H1 (cell line): ENCODE measurements at regions not wholly inside any gene's neighbourhood (a gene's known extent, or its start where the extent isn't known, plus 50 kb on each side); places are given as distances from the start of the nearest gene placed in this dataset.

Experiments
- CTCF ChIA-PET: fragments of 300-600 bp; sonication (Branson Sonifier 250); formaldehyde crosslinking; loops from one replicate; lab custom pipeline; 2021; ENCODE audit not compliant: partially characterized antibody; lab: Charles Lee
- POLR2A ChIA-PET: fragments of 300-600 bp; sonication (Branson Sonifier 250); formaldehyde crosslinking; loops from one replicate; lab custom pipeline; 2021; ENCODE audit warnings: inconsistent platforms; ENCODE audit not compliant: partially characterized antibody; lab: Charles Lee
- DNase-seq, 2 experiments: peaks; one replicate each; pipeline versions ENCODE4 v3.0.0 to v3.0.0-alpha.2; 2010 to 2022; ENCODE audit warnings: low spot score in 2 of 2, low read depth in 1 of 2, mixed read lengths in 1 of 2
- FAIRE-seq: peaks from 2 replicates; lab custom pipeline; 2011; peaks lifted over from hg19 to GRCh38; lab: Jason Lieb, UNC
- H2AFZ ChIP-seq: 2 replicates; pipeline ENCODE4 v1.8.1; 2012; ENCODE audit warnings: low read length, inconsistent platforms
- H2AK5ac ChIP-seq: 2 replicates; pipeline ENCODE4 v1.6.1; 2013; ENCODE audit warnings: low read depth, low read length
- H2BK120ac ChIP-seq: replicated peaks from 2 replicates; pipeline ENCODE3; 2013; ENCODE audit warnings: low read depth, low read length, inconsistent platforms
- H2BK12ac ChIP-seq: 2 replicates; pipeline ENCODE4 v1.6.1; 2013; ENCODE audit warnings: low read depth, low read length
- H2BK15ac ChIP-seq: 2 replicates; pipeline ENCODE4 v1.6.1; 2013; ENCODE audit warnings: low read length
- H2BK20ac ChIP-seq: 2 replicates; pipeline ENCODE4 v1.6.1; 2013; ENCODE audit warnings: low read length
- H2BK5ac ChIP-seq: 2 replicates; pipeline ENCODE4 v1.6.1; 2013; ENCODE audit warnings: low read depth, low read length
- H3K14ac ChIP-seq: 2 replicates; pipeline ENCODE4 v1.6.1; 2013; ENCODE audit warnings: inconsistent platforms; ENCODE audit not compliant: insufficient read length
- H3K18ac ChIP-seq: 2 replicates; pipeline ENCODE4 v1.6.1; 2013; ENCODE audit warnings: low read length; ENCODE audit errors: extremely low read depth
- H3K23ac ChIP-seq: 2 replicates; pipeline ENCODE4 v1.6.1; 2013; ENCODE audit warnings: inconsistent platforms; ENCODE audit not compliant: insufficient read length
- H3K23me2 ChIP-seq: 2 replicates; pipeline ENCODE4 v1.6.1; 2013; ENCODE audit warnings: low read depth, low read length
- H3K27ac ChIP-seq: 2 replicates; pipeline ENCODE4 v1.6.1; 2011; ENCODE audit warnings: low read depth, low read length, inconsistent platforms
- H3K27me3 ChIP-seq, 4 experiments: replicated peaks in 1 of 4; 1 replicate in 1 of 4; 2 replicates in 3 of 4; pipeline versions ENCODE4 v1.6.1 to v1.8.1; 2011 to 2013; ENCODE audit warnings: low read length in 3 of 4, mild to moderate bottlenecking in 3 of 4, inconsistent platforms in 2 of 4, mixed read lengths in 2 of 4, moderate library complexity in 1 of 4; ENCODE audit not compliant: control insufficient read depth in 3 of 4, insufficient read depth in 3 of 4; ENCODE audit errors: extremely low read depth in 1 of 4
- H3K36me3 ChIP-seq, 4 experiments: 2 replicates each; pipeline versions ENCODE4 v1.6.1 to v1.8.1; 2011 to 2013; ENCODE audit warnings: mild to moderate bottlenecking in 4 of 4, low read length in 3 of 4, moderate library complexity in 2 of 4, control low read depth in 1 of 4, inconsistent platforms in 1 of 4; ENCODE audit not compliant: insufficient read depth in 4 of 4, control insufficient read depth in 2 of 4
- H3K4ac ChIP-seq: replicated peaks from 2 replicates; pipeline ENCODE3; 2013; ENCODE audit warnings: low read length, low read depth, mixed read lengths, inconsistent platforms; ENCODE audit not compliant: insufficient read length
- H3K4me1 ChIP-seq, 4 experiments: replicated peaks in 1 of 4; 1 replicate in 1 of 4; 2 replicates in 3 of 4; pipeline versions ENCODE4 v1.6.1 to v1.8.1; 2011 to 2013; ENCODE audit warnings: low read length in 3 of 4, inconsistent platforms in 2 of 4, mixed read lengths in 1 of 4; ENCODE audit not compliant: insufficient read depth in 4 of 4, control insufficient read depth in 3 of 4
- H3K4me2 ChIP-seq, 2 experiments: 2 replicates each; pipeline versions ENCODE4 v1.6.1 to v1.8.1; 2011 to 2013; ENCODE audit warnings: low read depth in 2 of 2, low read length in 2 of 2, control low read depth in 1 of 2, inconsistent platforms in 1 of 2, mild to moderate bottlenecking in 1 of 2; ENCODE audit not compliant: insufficient read depth in 1 of 2
- H3K4me3 ChIP-seq, 4 experiments: fragments of 200-600, 300-600 bp in 1 of 4; sonication (generic), shearing (Covaris generic), sonication (Bioruptor Twin) in 1 of 4; 2 replicates each; pipeline versions ENCODE4 v1.5.1 to v1.8.1; 2011 to 2016; ENCODE audit warnings: low read length in 4 of 4, low read depth in 3 of 4, control low read depth in 2 of 4, inconsistent platforms in 2 of 4, mild to moderate bottlenecking in 2 of 4, mixed read lengths in 1 of 4, moderate library complexity in 1 of 4; ENCODE audit not compliant: insufficient read depth in 2 of 4; ENCODE audit errors: extremely low read depth in 1 of 4
- H3K56ac ChIP-seq: replicated peaks from 2 replicates; pipeline ENCODE3; 2013; ENCODE audit warnings: low read depth, mild to moderate bottlenecking, mixed read lengths, low read length, inconsistent platforms; ENCODE audit not compliant: insufficient read length
- H3K79me1 ChIP-seq: 2 replicates; pipeline ENCODE4 v1.6.1; 2013; ENCODE audit warnings: low read depth, low read length, control low read depth
- H3K79me2 ChIP-seq, 2 experiments: 2 replicates each; pipeline versions ENCODE4 v1.6.1 to v1.8.1; 2012 to 2013; ENCODE audit warnings: low read length in 2 of 2, mild to moderate bottlenecking in 2 of 2, inconsistent platforms in 1 of 2; ENCODE audit not compliant: insufficient read depth in 2 of 2, control insufficient read depth in 1 of 2
- H3K9ac ChIP-seq, 4 experiments: replicated peaks in 1 of 4; 1 replicate in 1 of 4; 2 replicates in 3 of 4; pipeline versions ENCODE4 v1.6.1 to v1.8.1; 2011 to 2013; ENCODE audit warnings: low read depth in 3 of 4, low read length in 3 of 4, control low read depth in 2 of 4, mild to moderate bottlenecking in 2 of 4, moderate library complexity in 2 of 4, inconsistent platforms in 1 of 4; ENCODE audit errors: extremely low read depth in 1 of 4
- H3K9me3 ChIP-seq, 2 experiments: 2 replicates each; pipeline versions ENCODE4 v1.6.1 to v1.8.1; 2012 to 2013; ENCODE audit warnings: mild to moderate bottlenecking in 2 of 2, moderate library complexity in 2 of 2, control low read depth in 1 of 2, inconsistent platforms in 1 of 2, low read depth in 1 of 2, low read length in 1 of 2, mixed read lengths in 1 of 2; ENCODE audit not compliant: insufficient read depth in 2 of 2
- H4K20me1 ChIP-seq, 2 experiments: replicated peaks in 1 of 2; 2 replicates each; pipeline versions ENCODE3 to v1.8.1; 2011 to 2013; ENCODE audit warnings: inconsistent platforms in 2 of 2, low read length in 2 of 2, mild to moderate bottlenecking in 1 of 2; ENCODE audit not compliant: insufficient read depth in 2 of 2, control insufficient read depth in 1 of 2
- H4K5ac ChIP-seq: 2 replicates; pipeline ENCODE4 v1.6.1; 2013; ENCODE audit warnings: low read length, low read depth, mixed read lengths, inconsistent platforms; ENCODE audit not compliant: insufficient read length
- H4K8ac ChIP-seq: 2 replicates; pipeline ENCODE4 v1.8.0; 2013; ENCODE audit warnings: mild to moderate bottlenecking, moderate library complexity, low read length, inconsistent platforms; ENCODE audit not compliant: insufficient read depth; ENCODE audit errors: extremely low read depth
- H4K91ac ChIP-seq: replicated peaks from 2 replicates; pipeline ENCODE3; 2013; ENCODE audit warnings: low read length, mixed read lengths, inconsistent platforms; ENCODE audit not compliant: insufficient read length
- FOSL1 ChIP-seq: IDR thresholded peaks from 2 replicates; pipeline ENCODE4 v1.6.1; 2011; ENCODE audit warnings: mild to moderate bottlenecking, low read depth, low read length, moderate library complexity; ENCODE audit not compliant: insufficient read depth
- NANOG ChIP-seq: IDR thresholded peaks from 2 replicates; pipeline ENCODE4 v1.6.1; 2011; ENCODE audit warnings: low read length, low read depth, mild to moderate bottlenecking, inconsistent platforms; ENCODE audit not compliant: insufficient read depth, poor library complexity, severe bottlenecking
- RBBP5 ChIP-seq: IDR thresholded peaks from 2 replicates; pipeline ENCODE4 v1.7.1; 2012; ENCODE audit warnings: low read depth, mild to moderate bottlenecking, inconsistent platforms, low read length, moderate library complexity, borderline replicate concordance
- WGBS, 2 experiments: shearing (Covaris generic) in 1 of 2; methylation state at CpG; one replicate each; pipeline versions ENCODE4 v1.1.6 to v1.1.7; 2013 to 2015; ENCODE audit warnings: low lambda C conversion rate in 2 of 2, mixed read lengths in 2 of 2, inconsistent platforms in 1 of 2, low coverage in 1 of 2, missing lambda C conversion rate in 1 of 2; ENCODE audit not compliant: insufficient replicate concordance in 2 of 2, insufficient coverage in 1 of 2, insufficient read length in 1 of 2; ENCODE audit errors: extremely low coverage in 1 of 2, missing lambda C conversion rate in 1 of 2; 5-methylcytosine and 5-hydroxymethylcytosine counted together

DNA sequence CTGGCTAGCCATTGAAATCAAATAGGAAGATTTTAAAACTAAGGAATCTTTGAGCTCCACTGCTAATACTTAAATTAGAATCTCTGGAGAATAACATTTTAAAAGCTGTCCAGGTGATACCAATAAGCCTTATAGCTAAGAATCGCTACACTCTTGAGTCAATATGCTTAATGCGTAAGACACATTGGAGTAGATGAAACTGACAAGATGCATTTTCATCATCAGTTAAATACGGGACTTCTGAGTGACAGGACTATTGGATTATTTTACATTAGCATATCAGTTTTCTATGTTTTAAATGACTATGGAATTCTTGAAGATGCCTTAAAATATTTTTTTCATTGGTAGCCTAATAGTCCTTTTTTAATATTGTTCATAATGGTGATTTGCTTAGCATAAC is 80.2 kb downstream of the ATOH1 start:
- H3K79me1 ChIP-seq: no peaks in the 10 kb centered on the region
- H3K9ac ChIP-seq: no peak overlapping the region
- no peak overlapping the region for H4K91ac ChIP-seq
- H3K27ac ChIP-seq: no peak overlapping the region
- no peak overlapping the region for H4K8ac ChIP-seq
- no peak overlapping the region for H2BK20ac ChIP-seq
- no peak overlapping the region for H3K4me3 ChIP-seq
- no peak overlapping the region for H4K5ac ChIP-seq
- TF ChIP-seq RBBP5: no peak
- TF ChIP-seq FOSL1: no peak
- TF ChIP-seq NANOG: no peak
- H2BK120ac ChIP-seq: no peak overlapping the region
- no peak overlapping the region for H3K14ac ChIP-seq
- H3K9me3 ChIP-seq: no peaks in the 10 kb centered on the region
- DNase-seq: no peak
- no peak overlapping the region for H2BK12ac ChIP-seq
- no peak overlapping the region for H2AK5ac ChIP-seq
- no peaks in the 10 kb centered on the region for H3K27me3 ChIP-seq
- no peaks in the 10 kb centered on the region for H3K4me1 ChIP-seq
- no peaks in the 10 kb centered on the region for H4K20me1 ChIP-seq
- no peaks in the 10 kb centered on the region for H3K23me2 ChIP-seq
- 90% methylated on average over 3 of the region's 3 CpGs; no CpG with 5 or more reads in 1 of the 2 experiments for WGBS, 2 experiments
- no peak overlapping the region for H3K4ac ChIP-seq
- no peak overlapping the region for H2BK15ac ChIP-seq
- no peak overlapping the region for H3K4me2 ChIP-seq
- no peak for FAIRE-seq
- no peak overlapping the region for H3K56ac ChIP-seq
- no peaks in the 10 kb centered on the region for H3K79me2 ChIP-seq
- ChIA-PET CTCF (interaction anchor here (2.3 kb wide), 1 partner anchor 10 kb away, joined by 8 read pairs; no protein-coding TSS in a partner anchor), POLR2A (no interaction called here)
- H2BK5ac ChIP-seq: no peak overlapping the region
- no peak overlapping the region for H2AFZ ChIP-seq
- H3K18ac ChIP-seq: no peak overlapping the region
- no peak overlapping the region for H3K23ac ChIP-seq
- H3K36me3 ChIP-seq: no peaks in the 10 kb centered on the region
